RPMI8226 (cell line): ENCODE measurements at regions not wholly inside any gene's neighbourhood (a gene's known extent, or its start where the extent isn't known, plus 50 kb on each side); places are given as distances from the start of the nearest gene placed in this dataset.
"Not testable (repeated sequence)": the region's sequence is repeated elsewhere in the genome, so short reads cannot be mapped to it uniquely, and the experiment has no call there.

Experiments used
- DNase-seq: peaks from one replicate; pipeline ENCODE4 v3.0.0-alpha.2; 2015

DNA sequence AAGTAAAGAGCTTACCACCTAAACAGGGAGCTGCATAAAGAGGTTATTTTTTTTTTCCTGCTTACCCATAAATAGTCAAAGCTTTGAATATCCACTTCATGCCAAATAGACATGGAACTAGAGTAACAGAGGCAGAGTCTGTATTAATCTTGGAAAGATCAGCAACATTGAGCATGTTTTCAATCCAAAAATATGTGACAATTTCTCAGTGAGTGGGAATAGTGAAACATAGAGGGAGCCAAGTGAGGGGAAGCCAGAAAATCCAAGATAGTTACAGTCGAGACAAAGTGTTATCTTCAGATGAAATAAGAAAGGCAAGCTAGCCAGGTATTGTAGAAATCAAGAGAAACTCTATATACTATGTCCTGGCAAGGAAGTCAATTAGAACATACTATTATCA is 122.3 kb upstream of the TACR3 start:
- DNase-seq, result no peak

DNA sequence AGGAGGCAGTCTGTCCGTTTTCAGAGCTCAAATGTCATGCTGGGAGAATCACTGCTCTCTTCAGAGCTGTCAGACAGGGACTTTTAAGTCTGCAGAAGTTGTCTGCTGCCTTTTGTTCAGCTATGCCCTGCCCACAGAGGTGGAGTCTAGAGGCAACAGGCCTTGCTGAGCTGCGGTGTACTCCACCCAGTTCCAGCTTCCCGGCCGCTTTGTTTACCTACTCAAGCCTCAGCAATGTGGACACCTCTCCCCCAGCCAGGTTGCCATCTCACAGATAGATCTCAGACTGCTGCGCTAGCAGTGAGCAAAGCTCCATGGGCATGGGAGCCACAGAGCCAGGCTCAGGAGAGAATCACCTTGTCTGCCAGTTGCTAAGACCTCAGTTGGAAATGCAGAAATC is 90.5 kb upstream of the TACR3 start:
- not testable (repeated sequence) for DNase-seq

DNA sequence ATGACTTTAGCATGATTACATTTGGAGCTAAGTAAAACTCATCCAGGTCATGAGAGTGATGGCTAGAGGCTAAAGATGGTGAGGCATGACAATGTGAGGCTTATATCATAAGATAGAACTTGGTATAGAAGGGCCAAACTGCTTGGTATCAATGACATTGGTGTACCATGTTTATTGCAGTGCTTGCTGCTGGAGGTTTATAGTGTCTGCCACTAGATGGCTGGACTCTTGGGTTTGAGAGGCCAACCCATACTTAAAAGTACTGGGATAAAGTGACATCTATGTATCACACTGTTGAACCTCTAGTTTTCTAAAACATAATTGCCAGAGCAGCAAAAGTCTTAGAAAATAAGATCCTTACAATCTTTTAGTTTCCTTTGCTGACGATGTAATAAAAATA is 83.0 kb upstream of the TACR3 start:
- no peak for DNase-seq

GRCh38 chr4:103787057-103787456 is 67.3 kb upstream of the TACR3 start:
- DNase-seq, result no peak

DNA sequence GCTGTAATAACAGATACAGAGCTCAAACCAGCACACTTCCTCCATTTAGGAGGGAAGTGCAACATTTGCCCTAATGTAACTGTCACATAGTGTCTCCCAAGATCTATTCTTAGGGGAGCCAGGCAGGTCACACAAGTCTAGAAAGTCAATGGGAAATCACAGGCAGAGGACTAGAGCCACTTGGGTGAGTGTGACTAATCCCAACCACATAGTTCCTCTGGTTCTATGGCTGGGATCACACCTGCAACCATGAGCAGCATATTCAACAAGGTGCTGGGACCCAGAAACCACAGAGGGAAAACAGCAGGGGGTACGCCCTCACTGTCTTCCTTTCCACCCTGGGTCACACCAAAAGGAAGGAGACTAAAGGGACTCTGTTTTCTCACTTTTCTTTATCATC is 66.8 kb upstream of the TACR3 start:
- no peak for DNase-seq

GRCh38 chr4:103786014-103786413 is 66.2 kb upstream of the TACR3 start:
- DNase-seq, result peak; percentile 34

DNA sequence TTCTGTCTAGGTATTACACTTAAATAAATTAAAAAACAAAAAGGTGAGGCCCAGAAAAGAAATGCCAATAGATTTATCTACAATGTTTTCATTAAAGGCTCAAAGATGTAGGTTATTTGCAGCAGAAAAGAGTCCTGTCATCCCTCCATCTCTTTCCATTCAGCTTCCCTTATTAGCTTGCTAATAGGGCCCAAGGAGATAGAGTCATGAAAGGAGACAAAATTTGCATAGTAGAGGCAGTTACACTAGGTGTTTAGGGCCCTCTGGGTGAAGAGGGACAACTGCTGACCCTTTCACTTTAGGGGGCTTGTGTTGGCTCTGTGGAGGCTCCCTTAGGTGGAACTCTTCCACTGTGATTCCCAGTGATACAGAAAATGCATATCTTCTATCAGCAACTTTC is 58.4 kb upstream of the TACR3 start:
- no peak for DNase-seq

DNA sequence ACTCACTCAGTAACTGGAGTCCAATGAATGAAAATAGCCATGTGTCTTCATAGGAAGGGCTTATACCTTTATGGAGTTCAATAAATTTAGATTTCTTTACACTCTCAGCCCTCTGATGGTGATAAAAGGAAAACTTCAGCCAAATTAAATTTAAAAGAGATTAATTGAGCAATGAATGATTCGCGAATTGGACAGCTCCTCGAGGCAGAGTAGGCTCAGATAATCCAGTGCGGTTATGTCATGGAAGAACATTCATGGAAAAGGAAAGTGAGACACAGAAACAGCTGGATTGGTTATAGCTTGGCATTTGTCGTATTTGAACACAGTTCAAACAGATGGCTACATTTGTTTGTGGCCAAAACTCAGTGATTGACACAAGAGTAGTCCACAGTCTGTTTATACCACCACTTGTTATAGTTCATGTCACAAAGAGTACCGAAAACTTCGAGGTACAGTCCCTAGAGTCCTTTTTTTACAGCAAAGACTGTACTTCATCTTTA is 54.6 kb upstream of the TACR3 start:
- no peak for DNase-seq

GRCh38 chr4:103773691-103774231 is 54.0 kb upstream of the TACR3 start:
- DNase-seq, result no peak
